Stimulated activated CD4-positive, alpha-beta T cell treated with anti-CD3 and anti-CD28 coated beads, Interleukin-4, amount 100 ng/mL, for 24 hours (primary cell): ENCODE measurements at regions not wholly inside any gene's neighbourhood (a gene's known extent, or its start where the extent isn't known, plus 50 kb on each side); places are given as distances from the start of the nearest gene placed in this dataset.

Experiments
- DNase-seq: peaks from one replicate; pipeline ENCODE4 v3.0.0-alpha.2; 2020

DNA sequence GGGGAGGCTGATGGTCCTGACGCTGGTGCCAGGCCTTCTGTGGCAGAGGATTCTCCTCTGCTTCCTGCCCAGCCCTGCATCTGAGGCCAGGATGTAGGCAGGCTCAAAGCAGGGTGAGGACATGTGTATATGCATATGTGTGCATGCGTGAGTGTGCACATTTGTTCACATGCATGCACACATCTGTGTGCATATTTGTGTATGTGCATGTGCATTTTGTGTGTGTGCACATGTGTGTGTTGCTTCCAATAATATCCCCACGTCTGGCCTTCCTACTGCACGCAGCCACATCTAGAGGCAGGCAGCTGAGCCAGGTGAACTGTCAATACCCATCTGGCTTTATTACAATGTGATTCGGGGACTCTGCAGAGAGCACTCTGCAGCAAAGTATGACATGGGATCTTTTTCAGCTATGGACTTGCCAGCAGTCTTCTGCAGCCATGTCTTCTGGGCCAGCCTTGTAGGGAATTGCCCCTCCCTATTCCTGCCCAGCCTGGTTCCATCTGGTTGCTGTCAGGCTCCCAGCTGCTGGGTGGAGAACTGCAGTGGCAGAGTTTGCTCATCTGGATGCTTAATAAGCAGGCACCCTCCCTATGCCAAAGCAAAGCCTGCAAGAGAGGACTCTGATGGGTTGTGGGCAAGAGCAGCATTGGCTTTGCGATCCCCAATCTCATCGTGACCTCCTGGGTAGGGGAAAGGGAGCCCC lies 140.7 kb downstream of the PFKFB3 start:
- DNase-seq, result no peak

DNA sequence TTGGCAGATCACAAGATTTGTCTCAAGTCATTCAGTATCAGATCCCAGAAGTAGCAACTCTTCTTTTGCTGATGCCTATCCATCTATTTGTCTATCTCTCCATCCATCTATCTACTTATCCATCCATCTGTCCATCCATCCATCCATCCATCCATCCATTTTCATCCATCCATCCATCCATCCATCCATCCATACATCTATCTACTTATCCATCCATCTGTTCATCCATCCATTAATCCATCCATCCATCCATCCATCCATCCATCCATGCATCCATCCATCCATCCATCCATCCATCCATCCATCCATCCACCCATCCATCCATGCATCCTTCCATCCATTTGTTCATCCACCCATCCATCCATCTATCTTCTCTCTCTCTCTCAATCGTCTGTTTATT lies 142.7 kb downstream of the PFKFB3 start:
- DNase-seq, result no peak

DNA sequence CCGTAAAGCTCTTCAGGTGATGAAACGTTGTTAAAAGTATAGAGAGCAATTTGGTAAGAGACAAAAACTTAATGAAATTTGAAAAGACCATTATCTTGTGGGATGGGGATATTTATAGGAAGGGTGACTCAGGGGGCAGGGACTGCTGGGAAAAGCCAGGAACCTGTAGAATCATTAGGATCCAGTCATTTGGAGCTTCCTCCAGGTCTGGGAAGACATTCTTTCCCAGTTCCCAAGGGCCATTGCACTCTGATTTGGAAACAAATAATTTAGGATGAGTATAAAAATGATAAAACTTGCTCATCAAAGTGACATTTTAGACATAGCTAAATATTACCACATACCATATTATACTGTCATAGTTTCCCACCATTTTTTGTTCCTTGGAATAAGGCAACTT lies 143.9 kb downstream of the PFKFB3 start:
- DNase-seq, result no peak

DNA sequence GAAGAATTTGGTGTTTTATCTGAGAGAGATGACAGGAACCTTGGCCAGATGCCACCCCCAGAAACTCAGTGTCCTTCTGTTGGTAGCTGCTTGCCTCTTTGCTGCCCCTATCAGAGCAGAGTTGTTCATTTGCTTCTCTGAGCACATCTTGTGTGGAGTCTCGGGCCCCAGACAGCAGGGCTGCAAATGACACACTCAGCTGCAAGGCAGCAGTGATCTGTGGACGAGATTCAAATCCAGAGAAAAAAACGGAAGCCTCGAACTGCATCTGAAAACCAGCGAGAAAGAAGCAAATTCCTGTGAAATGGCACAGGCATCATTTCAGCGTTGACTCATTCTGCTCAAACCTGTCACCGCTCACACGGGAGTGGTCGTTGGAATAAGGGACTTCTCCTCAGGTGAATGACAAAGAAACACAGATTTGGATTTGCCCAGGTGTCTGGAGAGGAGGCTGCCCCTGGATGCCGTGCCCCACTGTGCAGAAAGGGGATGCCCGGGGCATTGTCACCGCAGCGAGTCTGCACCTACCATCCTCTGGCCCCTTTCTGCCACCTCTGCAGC lies 144.7 kb downstream of the PFKFB3 start:
- DNase-seq, result peak; percentile 64

DNA sequence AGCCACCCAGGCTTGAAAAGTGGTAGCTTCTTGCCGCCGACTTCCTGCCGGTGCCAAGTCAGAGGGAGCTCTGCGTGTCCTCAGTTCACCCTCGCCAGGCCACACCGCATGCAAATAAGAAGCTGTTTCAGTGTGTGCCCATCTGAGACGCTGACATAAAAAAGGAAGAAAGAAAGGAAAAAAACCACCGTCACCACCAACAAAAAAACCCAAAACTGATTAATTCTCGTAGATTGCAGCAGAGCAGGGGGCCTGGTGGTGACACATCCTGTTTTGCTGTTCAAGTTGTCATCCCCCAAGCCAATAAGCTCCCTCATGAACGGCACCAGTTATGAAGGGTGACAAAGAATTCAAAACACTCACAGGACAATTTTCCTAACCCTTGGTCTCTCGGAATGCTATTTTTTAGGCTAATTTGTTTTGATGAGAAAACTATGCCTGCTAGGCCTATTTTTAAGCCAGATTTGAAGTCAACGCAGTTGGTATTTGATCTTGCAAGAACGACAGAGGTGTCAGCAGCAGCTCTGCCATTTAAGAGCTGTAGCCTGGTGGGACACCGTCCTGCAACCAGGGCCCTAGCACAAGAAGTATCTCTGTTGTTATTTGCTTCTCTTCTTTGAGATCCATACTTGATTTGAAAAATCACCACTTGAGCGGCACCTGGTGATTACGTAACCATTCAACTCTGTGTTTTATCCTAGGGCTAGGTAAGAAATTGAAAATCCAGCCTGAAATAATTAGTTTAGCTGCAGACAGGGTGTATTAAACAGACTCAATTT lies 145.6 kb downstream of the PFKFB3 start:
- DNase-seq, result peak; percentile 87

DNA sequence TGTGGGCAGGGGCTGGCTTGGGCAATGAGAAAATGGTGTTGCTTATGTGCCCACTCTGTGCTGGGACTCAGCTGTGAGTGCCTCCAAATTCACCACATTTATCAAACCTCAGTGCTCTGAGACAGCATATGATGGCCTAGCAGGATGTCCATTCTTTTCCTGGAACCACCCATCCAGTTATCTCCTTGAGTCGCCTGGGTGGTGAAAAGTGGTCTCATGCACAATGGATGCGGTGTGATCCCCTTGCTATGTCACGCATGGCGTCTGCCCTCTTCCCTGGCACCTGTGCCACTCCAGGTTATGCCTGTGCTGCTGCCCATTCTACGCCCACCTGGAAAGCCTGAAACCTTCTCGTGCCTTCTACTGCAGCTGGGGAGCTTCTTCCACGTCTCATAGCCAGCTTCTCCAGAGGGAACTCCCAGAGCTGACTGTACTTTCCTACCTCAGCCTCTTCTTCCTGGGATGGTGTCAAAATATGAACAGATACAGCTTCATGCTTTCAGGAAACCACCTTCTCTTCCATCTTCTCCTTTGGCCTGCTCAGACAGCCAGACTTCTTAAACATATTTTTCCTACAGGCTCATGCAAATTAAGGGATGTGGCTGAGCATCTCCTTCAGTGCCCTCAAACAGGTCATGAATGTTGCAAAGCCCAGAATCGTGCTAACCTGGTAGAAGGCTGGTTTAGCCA lies 147.3 kb downstream of the PFKFB3 start:
- no peak for DNase-seq

DNA sequence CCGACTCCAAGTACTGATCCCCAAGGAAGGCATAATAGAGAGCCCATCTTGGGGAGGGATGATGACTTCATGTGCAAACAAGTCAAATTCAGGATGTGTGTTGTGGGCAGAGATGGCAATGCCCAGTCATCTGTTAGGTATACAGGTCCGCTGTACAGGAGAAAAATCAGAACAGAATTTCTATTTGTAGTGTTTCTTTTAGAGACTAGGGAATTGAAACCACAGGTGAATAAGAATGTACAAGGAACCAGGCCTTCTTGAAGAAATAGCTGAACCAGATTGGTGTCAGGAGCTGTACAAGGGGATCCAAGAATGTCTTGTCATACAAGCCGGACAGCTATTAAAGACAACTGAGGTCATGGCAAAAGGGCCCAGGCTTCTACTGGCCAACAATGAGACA lies 147.9 kb downstream of the PFKFB3 start:
- DNase-seq, result no peak

DNA sequence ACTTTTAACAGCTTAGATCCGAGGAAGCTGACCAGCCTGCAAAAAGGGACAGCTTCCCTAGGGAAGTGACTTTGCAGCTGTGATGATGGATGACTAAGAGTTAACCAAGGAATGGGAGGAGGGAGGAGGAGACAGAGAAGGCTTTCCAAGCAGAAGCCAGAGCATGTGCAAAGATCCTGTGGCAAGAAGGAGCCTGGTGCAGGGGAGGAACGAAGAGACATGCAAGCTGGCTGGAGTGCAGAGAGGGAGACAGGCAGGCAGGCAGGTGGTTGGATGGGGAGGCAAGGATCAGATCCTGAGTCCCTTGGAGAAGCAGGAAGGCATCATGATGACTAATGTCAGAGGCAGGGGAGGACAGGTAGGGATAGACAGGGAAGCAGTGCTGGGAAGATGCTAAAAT lies 148.8 kb downstream of the PFKFB3 start:
- no peak for DNase-seq

DNA sequence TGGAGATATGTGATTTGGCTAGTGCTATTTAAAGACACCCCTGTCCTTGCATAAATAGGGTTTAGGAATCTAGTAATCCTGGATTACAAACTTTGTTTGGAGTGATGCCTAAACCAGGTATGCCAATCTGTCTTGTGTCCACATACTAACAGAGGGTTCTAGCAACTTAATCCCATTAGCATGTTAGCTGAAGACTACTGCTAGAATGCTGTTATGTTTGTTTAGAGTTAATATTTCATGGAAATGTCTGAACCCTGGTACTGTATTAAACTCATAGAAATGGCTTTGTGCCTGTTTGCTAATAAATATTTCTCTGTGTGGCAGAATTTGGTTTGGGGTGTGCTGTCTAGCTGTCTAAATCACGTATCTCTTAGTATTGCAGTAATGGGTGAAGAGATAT lies 150.8 kb downstream of the PFKFB3 start:
- no peak for DNase-seq

DNA sequence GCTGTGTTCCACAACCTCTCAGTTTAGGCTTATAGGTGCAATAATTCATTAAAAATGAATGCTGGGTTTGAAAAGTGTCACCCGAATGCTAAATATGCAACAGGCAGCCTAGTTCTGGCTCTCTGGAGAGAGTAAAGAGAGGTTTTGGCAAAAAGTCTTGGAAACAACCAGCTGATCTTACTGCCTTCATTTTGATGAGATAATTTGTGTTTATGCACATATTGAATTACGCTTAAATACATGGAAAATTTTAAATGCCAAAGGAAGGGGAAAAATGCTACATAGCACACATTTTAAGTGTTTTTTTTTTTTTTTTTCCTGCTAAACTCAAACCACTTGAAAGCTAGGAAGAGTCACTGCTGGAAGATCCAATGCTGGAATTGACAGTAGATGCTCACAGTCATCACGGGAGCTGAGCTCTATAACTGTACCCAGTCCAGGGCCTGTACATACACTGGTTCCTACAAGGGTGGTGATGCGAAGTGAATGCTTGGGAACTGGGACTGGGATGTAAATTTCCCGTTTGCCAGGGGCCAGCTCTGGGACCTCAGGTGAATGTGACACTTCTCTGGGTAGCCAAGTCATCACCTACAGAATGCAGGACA lies 151.5 kb downstream of the PFKFB3 start:
- DNase-seq, result no peak

DNA sequence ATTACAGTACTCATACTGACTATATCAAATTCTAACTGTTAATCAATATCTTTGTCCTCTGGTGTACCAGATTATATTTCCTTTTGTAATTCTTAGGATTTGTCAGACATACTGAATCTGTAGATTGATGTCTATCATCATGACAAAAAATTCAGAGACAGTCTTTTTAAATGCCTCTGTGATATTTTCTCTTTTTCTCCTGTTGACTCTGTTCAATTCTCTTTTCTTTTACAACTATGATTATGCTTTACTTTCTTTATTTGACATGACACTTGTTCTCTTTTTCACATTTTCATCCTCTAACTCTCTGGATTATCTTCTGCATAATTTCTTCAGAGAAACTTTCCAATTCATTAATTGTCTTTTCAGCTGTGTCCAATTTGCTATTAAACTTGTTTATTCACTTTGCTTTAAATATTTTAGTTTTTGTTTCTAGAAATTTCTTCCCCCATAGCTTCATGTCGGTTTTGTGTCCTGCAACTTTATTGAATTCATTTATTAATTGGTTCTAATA lies 153.6 kb downstream of the PFKFB3 start:
- DNase-seq, result no peak

DNA sequence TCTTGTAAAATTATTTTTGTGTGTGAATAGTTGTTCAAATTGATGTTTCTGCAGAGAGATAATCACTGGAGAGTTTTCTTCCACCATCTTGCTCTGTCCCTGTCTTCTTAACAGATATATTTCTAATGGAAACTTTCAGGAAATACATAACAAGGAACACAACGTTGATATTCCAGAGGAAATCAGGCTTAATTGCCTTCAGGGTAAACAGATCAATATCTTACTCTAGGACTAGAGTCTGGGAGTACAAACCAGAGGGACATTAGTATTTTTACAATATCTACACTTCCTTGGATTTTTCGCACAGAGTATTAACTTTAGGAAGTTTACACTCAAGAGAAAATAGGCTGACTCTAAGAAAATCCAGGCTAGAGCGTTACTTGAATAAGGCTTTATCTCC lies 159.1 kb downstream of the PFKFB3 start:
- DNase-seq, result no peak

DNA sequence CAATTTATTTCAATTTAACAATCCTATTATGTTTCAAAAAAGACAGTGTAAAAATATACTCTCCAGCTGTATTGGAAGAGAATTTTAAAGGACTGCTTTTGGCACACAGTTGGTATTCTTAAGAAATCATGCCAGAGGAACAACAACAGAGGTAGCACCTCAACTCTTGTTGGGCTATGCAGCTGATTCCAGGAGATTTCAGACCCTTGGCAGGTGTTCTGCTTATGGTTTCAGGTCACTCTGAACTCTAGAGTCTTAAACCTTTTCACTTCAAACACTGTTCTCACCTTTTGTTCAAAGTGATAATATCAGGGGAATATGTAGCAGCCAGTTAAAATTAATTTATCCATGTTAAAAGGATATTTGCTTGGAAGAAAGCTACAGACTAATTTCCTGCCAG lies 160.1 kb downstream of the PFKFB3 start:
- DNase-seq, result no peak

DNA sequence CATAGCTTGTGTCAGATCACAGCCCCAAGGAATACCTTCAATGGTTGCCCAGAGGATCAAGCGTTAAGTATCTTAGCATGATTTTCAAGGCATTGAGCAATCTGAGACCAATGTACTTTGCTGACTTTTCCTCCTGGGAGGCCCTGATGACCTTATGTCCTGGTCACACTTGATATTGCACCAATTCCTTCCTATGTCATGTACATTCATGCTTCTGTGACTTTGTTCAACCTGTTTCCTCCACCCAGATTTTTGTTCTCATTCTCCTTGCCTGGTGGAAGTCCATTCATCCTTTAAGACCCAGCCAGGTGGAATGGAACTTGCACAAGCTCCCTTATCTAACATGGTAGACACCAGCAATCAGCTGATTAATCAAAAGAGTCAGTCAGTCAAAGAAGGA lies 160.8 kb downstream of the PFKFB3 start:
- no peak for DNase-seq

DNA sequence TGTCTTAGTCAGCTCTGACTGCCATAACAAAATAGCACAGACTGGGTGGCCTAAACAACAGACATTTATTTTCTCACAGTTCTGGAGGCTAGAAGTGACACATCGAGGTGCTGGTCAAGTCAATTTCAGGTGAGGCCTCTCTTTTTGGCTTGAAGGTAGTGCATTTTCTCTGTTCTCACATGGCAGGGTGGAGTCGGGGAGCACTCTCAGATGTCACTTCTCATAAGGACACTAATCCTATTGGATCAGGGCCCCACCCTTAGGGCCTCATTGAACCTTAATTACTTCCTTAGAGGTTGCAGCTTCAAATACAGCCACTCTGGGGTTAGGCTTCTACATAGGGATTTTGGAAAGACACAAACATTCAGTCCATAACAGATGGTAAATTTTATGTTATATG lies 161.6 kb downstream of the PFKFB3 start:
- no peak for DNase-seq

DNA sequence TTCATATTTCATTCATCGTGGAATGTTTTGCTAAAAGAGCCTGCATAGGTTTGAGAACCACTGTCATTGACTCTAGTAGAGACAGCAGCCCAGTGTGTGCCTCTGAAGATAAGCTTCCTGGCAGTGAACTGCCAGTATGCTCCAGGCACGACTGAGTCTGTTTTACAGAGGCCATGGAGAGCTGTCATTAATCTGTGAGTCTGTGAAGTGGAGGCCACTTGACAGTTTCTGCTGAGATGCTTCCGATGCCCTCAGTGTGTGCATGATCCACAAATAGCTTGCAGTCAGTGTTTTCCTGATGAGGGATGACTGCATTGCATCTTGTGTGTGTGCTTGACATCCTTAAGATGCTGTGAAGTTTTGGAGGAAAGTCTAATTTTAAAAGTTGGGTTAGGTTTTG lies 162.2 kb downstream of the PFKFB3 start:
- DNase-seq, result no peak

DNA sequence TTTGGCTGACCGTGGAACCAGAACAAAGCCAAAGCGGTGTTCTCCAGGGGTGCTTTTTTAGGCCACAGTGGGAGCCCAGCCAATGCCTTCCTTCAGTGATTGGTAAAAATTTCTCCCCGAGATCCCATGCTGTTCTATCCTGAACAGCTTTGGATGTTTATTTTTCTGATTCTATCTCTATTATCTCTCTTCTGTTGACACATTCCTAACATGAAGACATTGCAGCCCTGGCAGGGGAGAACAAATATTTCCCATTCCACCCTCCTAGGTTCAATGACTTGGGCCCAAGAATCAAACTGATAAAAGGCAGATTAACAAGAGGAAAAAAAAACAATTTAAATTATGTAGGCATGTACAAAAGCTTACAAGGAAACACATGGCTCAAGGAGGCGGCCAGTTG lies 162.7 kb downstream of the PFKFB3 start:
- DNase-seq, result no peak
